ENCODE measurements at regions not wholly inside any gene's neighbourhood (a gene's known extent, or its start where the extent isn't known, plus 50 kb on each side); places are given as distances from the start of the nearest gene placed in this dataset.

DNA sequence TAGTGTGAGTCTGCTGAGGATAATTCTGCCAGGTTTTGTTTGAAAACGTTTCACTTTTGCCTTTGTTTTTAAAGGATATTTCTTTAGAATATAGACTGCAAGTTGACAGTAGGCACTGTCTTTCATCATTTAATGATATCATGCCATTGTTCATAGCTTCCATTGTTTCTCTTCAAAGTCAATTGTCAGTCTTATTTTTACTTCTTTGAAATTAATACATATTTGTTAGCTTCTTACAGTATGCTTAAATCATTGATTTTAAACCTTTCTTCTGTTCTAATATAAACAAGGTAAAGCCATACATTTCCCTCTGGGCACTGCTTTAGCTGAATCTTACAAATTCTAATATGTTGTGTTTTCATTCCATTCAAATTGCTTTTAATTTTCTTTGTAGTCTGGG, 62.3 kb upstream of the PARVA start:
- H3K4me3 ChIP-seq (ENCODE audit: low read depth, low read length): no peak overlapping the region
- TF ChIP-seq, protein P1, sequence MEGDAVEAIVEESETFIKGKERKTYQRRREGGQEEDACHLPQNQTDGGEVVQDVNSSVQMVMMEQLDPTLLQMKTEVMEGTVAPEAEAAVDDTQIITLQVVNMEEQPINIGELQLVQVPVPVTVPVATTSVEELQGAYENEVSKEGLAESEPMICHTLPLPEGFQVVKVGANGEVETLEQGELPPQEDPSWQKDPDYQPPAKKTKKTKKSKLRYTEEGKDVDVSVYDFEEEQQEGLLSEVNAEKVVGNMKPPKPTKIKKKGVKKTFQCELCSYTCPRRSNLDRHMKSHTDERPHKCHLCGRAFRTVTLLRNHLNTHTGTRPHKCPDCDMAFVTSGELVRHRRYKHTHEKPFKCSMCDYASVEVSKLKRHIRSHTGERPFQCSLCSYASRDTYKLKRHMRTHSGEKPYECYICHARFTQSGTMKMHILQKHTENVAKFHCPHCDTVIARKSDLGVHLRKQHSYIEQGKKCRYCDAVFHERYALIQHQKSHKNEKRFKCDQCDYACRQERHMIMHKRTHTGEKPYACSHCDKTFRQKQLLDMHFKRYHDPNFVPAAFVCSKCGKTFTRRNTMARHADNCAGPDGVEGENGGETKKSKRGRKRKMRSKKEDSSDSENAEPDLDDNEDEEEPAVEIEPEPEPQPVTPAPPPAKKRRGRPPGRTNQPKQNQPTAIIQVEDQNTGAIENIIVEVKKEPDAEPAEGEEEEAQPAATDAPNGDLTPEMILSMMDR (IDR thresholded peaks at IDR 0.05; ENCODE audit: insufficient read depth, low read depth, low read length): no peak
- DNase-seq (ENCODE audit: low read depth): no peak
- no peaks in the 10 kb centered on the region for H3K36me3 ChIP-seq (ENCODE audit: control insufficient read depth, insufficient read depth, low read length)
- no peaks in the 10 kb centered on the region for H3K27me3 ChIP-seq (ENCODE audit: control insufficient read depth, insufficient read depth, low read length)
- CTCF ChIA-PET: interaction anchor here (1.5 kb wide), 1 partner anchor 26 kb away, joined by 4 read pairs; no protein-coding TSS in a partner anchor
- POLR2A ChIA-PET: no interaction called here

DNA sequence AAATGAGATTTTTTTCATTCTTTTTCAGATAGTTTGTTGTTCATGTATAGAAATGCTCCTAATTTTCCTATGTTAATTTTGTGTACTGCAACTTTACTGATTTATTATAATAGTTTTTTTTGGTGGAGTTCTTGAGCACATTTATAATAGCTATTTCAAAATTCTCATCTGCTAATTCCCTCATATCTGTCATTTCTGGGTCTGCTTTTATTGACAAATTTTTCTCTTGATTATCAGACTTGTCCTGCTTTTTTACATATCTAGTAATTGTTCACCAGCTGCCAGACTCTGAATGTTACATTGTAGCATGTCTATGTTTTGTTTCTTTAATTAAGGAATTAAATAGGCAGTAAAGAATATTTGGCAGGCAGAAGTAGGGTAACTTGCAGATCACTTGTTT, 60.9 kb upstream of the PARVA start:
- Histone ChIP-seq H3K4me3 (ENCODE audit: low read depth, low read length) (no peak overlapping the region), H3K27me3 (ENCODE audit: control insufficient read depth, insufficient read depth, low read length) (no peaks in the 10 kb centered on the region; the same call in 1 of the 2 replicates), H3K36me3 (ENCODE audit: control insufficient read depth, insufficient read depth, low read length) (no peaks in the 10 kb centered on the region)
- DNase-seq (ENCODE audit: low read depth): no peak
- CTCF ChIA-PET: interaction anchor here (0.8 kb wide), 1 partner anchor 28 kb away, joined by 3 read pairs; no protein-coding TSS in a partner anchor
- TF ChIP-seq, protein P1 (IDR thresholded peaks at IDR 0.05; ENCODE audit: insufficient read depth, low read depth, low read length): no peak
- POLR2A ChIA-PET: no interaction called here

GRCh38 chr11:12318791-12319438, 58.5 kb upstream of the PARVA start:
- CTCF ChIA-PET: interaction anchor here (1.2 to 2.8 kb wide), 4 partner anchors 12 to 580 kb away, joined by 3 to 16 read pairs (median 7); no protein-coding TSS in a partner anchor
- Histone ChIP-seq H3K27me3 (ENCODE audit: control insufficient read depth, insufficient read depth, low read length) (no peaks in the 10 kb centered on the region; the same call in 1 of the 2 replicates), H3K4me3 (ENCODE audit: low read depth, low read length) (no peak overlapping the region), H3K36me3 (ENCODE audit: control insufficient read depth, insufficient read depth, low read length) (no peaks in the 10 kb centered on the region)
- TF ChIP-seq, protein P1 (IDR thresholded peaks at IDR 0.05; ENCODE audit: insufficient read depth, low read depth, low read length): no peak
- POLR2A ChIA-PET: interaction anchor here (0.6 to 0.9 kb wide), 4 partner anchors 11 to 215 kb away, joined by 3 to 6 read pairs (median 4); no protein-coding TSS in a partner anchor
- DNase-seq (ENCODE audit: low read depth): peak; percentile 84

- ChIA-PET CTCF (interaction anchor here (0.8 to 2.8 kb wide), 5 partner anchors 11 to 644 kb away, joined by 3 to 16 read pairs (median 8); no protein-coding TSS in a partner anchor), POLR2A (interaction anchor here (0.6 to 0.9 kb wide), 4 partner anchors 12 to 214 kb away, joined by 3 to 4 read pairs (median 4); no protein-coding TSS in a partner anchor)
- no peaks in the 10 kb centered on the region for H3K36me3 ChIP-seq (ENCODE audit: control insufficient read depth, insufficient read depth, low read length)
- H3K27me3 ChIP-seq (ENCODE audit: control insufficient read depth, insufficient read depth, low read length): no peaks in the 10 kb centered on the region; the same call in 1 of the 2 replicates
- no peak overlapping the region for H3K4me3 ChIP-seq (ENCODE audit: low read depth, low read length)
- TF ChIP-seq, protein P1 (IDR thresholded peaks at IDR 0.05; ENCODE audit: insufficient read depth, low read depth, low read length): no peak
- DNase-seq (ENCODE audit: low read depth): no peak
Observed at GRCh38 chr11:12319461-12319951, 57.9 kb upstream of the PARVA start.

DNA sequence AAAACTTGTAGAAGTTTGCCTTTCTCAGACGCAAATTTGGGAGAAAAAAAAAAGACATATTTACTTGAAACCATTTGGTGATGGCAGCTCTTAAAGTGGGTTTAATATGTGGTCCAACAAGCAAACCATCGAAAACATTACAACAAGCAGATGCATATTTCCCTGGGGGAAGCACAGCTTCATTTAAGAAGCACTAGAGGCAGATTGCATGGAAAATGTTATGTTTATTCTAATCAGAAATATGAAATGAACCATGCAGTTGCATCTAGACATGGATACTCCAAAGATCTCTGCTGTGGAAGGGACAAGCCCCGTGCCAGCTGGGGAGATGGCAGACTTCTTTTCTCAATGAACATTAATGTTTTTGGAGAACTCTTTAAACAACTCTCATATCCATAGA, 57.4 kb upstream of the PARVA start:
- TF ChIP-seq, protein P1 (IDR thresholded peaks at IDR 0.05; ENCODE audit: insufficient read depth, low read depth, low read length): no peak
- ChIA-PET CTCF (interaction anchor here (0.8 to 2.8 kb wide), 4 partner anchors 10 to 644 kb away, joined by 5 to 16 read pairs (median 12); no protein-coding TSS in a partner anchor), POLR2A (interaction anchor here (0.8 kb wide), 1 partner anchor 11 kb away, joined by 3 read pairs; no protein-coding TSS in a partner anchor)
- no peaks in the 10 kb centered on the region; the same call in 1 of the 2 replicates for H3K27me3 ChIP-seq (ENCODE audit: control insufficient read depth, insufficient read depth, low read length)
- no peak for DNase-seq (ENCODE audit: low read depth)
- no peaks in the 10 kb centered on the region for H3K36me3 ChIP-seq (ENCODE audit: control insufficient read depth, insufficient read depth, low read length)
- no peak overlapping the region for H3K4me3 ChIP-seq (ENCODE audit: low read depth, low read length)
